Right ventricle myocardium inferior (tissue), 1 donor: ENCODE measurements at regions not wholly inside any gene's neighbourhood (a gene's known extent, or its start where the extent isn't known, plus 50 kb on each side); places are given as distances from the start of the nearest gene placed in this dataset.

Experiments used
- ATAC-seq: fragments of 200-7000 bp; cut with Tn5 transposase; one replicate; pipeline ENCODE4 v1.9.1; 2020; ENCODE audit warnings: mild to moderate bottlenecking, moderate library complexity
- DNase-seq: peaks from one replicate; pipeline ENCODE4 v3.0.0; 2021; ENCODE audit errors: missing footprints
- intact Hi-C: fragments of 100-400 bp; cut with DNase I; formaldehyde crosslinking; loops from one replicate; pipeline ENCODE4 v1.11.0; 2022
- donor health status: DM: no; HTN: yes; CAD: no; lungs with severe emphysema.

DNA sequence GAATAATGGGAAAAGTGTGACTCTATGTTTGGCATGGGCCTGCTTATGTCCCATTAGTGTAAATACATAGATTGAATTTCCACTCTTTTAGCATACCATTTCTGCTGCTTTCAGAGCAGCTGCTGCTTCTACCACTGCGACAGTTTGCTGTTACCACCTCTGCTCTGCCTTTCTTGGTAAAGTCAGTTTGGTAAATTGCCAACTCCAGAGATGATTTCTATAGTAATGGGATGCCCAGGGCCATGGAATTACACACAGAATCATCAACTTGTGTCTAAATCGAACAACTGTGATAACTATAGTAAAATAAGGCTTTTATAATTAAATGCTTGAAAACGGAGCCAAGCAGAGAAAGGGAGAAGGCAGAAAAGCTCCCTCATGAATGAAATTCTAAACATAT is 168.4 kb upstream of the VEPH1 start:
- intact Hi-C loops, result no loop called here
- DNase-seq, result no peak
- ATAC-seq, result no peak

DNA sequence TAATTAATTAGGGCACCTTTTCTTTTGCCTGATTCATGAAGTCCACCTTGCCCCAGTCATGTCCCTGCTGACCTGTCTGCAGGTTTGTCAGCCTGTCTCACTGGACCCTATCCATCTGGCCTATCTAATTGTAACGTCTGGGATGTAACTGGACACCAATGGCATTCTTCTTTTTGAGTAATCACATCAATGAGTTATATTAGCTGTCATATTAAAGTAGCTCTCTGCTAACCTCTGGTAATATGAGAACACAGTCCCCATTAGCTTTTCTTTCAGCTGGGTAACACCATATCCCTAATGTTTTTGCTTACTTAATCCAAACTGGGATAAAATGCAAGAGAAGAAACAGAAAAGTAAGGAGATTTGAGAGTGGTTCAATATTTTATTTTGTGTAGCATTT is 166.2 kb upstream of the VEPH1 start:
- intact Hi-C loops, result no loop called here
- ATAC-seq (no peak), DNase-seq (no peak)

- intact Hi-C loops, result no loop called here
- ATAC-seq (no peak), DNase-seq (no peak)
Measured at GRCh38 chr3:157667493-157667892, 164.3 kb upstream of the VEPH1 start.

GRCh38 chr3:157662171-157662570 is 159.0 kb upstream of the VEPH1 start:
- DNase-seq (no peak), ATAC-seq (no peak)
- intact Hi-C loops, result no loop called here

DNA sequence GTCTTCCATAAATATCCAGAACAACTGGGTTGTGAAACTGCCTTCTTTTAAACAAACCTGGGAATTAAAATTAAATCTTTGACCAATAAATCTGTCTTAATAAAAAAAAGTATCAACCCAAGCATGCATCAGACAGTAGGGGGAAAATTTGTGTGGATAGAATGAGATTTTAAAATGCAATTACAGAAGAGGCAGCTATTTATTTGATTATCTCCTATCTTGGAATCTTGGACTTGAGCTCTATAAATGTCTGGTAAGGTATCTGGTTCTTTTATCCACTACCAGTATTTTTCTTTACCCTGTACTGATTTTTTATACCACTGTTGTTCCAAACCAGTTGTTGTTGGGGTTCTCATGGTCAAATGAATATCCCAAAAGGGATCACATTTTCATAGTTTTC is 157.6 kb upstream of the VEPH1 start:
- intact Hi-C loops, result no loop called here

GRCh38 chr3:157652366-157652765 is 149.2 kb upstream of the VEPH1 start:
- intact Hi-C loops, result no loop called here
- no peak for DNase-seq
- ATAC-seq, result no peak

More for the DNA sequence above, 157.6 kb upstream of the VEPH1 start:
- DNase-seq, result no peak
- ATAC-seq, result no peak

DNA sequence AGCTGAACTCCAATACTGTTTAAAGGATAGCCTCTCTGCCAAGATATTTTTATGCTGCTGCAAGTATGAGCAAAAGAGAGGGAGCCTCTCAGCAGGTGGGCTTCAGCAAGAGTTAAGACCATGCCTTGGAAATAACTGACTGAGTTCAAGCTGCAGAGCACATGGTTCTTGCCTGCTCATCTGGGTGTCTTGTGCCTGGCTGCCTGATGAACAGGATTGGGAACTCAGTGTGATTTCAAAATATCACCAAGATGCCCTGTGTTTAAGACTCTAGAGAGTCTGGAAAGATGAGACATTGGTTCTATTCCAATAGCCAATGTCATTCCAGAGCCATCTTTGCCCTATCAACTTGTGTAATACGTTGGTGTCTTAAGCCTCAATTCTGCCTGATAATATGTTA is 147.5 kb upstream of the VEPH1 start:
- no peak for DNase-seq
- intact Hi-C loops, result no loop called here
- no peak for ATAC-seq

GRCh38 chr3:157650172-157650571 is 147.0 kb upstream of the VEPH1 start:
- intact Hi-C loops, result no loop called here
- no peak for ATAC-seq
- no peak for DNase-seq

DNA sequence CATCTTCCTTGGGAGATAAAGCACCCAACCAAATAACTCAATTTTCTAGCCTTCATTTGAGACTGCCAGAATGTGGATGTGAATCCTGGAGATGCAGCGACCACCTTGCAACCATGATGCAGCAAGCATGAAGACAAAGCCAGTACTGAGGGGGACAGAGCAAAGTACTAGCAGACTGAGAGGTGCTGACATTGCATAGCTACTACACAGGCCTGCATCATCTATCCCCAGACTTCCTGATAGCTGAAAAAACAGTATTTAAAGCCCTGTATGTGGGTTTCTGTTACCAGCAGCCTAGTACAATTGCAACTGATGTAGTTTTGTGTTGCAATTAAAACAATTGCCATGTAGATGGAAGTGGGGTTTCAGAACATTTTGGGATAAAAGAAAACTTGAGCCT is 146.3 kb upstream of the VEPH1 start:
- DNase-seq (no peak), ATAC-seq (no peak)
- intact Hi-C loops, result no loop called here

- ATAC-seq (no peak), DNase-seq (no peak)
- intact Hi-C loops, result no loop called here
Measured at GRCh38 chr3:157647820-157648219, 144.6 kb upstream of the VEPH1 start.

DNA sequence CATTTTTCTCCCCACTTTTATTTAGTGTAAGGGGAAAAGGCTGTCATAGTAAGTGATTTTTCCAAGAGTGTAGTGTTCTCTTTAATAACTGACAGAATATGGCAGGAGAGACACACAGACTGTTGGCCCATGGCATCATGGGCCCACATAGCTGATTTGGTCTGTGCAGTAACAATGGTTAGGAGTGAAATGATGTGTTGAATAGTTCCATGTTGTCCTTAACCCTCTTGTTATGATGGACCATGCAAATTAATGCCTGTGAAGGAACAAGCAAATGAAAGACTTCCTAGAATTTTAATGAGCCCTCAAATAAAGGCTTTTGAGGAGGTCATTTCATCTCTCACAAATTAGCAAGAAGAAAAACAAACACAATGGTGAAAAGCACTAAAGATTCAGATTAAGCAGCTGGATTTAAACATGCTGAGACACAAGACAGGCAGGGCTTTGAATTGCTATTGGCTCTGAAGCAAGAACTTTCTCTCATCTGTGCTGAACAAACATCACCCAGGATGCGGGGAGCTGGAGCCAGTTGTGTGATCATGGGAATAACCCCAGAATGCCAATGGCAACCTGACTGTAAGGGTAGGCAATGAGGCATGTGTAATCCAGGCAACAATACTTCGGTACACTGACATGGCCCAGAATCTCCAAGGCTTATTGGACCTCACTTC is 136.7 kb upstream of the VEPH1 start:
- DNase-seq, result no peak
- intact Hi-C loops, result no loop called here
- no peak for ATAC-seq

- intact Hi-C loops, result no loop called here
- DNase-seq (no peak), ATAC-seq (no peak)
Measured at GRCh38 chr3:157637866-157638265, 134.7 kb upstream of the VEPH1 start.

DNA sequence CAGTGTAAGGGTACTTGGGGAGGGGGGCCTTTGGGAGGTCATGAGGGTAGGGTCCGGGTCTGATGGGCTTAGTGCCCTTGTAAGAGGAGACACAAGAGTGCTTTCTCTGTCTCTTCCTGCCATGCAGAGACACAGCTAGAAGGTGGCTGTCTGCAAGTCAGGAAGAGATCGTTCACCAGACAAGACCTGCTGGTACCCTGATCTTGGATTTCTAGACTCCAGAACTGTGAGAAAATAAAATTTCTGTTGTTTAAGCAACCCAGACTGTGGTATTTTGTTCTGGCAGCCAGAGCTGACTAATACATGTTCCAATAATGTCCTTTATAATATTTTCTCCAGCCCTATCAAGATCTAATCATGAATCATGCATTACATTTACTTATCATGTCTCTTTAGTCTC is 130.0 kb upstream of the VEPH1 start:
- DNase-seq (no peak), ATAC-seq (no peak)
- intact Hi-C loops, result no loop called here

DNA sequence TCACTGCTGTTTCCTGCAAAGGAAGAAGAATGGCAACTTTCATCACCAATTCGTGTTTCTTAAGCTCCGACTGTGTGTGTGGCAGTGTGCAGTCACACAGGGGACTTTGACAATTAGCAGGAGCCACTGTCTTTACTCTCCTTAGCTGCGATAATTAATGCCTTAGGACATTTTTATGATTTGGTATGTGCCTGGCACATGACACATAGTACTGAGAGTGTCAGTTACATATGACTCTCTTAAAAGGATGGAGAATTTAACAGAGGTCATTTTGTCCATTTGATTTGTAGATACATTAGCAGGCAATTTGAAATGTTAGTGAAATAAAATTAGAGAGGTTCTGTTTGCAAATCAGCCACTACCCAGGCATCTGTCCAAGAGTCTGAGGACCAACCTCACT is 128.9 kb upstream of the VEPH1 start:
- DNase-seq, result no peak
- no peak for ATAC-seq
- intact Hi-C loops, result no loop called here

- intact Hi-C loops, result no loop called here
- ATAC-seq, result no peak
- DNase-seq, result no peak
Measured at GRCh38 chr3:157631478-157631877, 128.3 kb upstream of the VEPH1 start.

GRCh38 chr3:157626817-157627216 is 123.6 kb upstream of the VEPH1 start:
- intact Hi-C loops, result no loop called here
- DNase-seq (no peak), ATAC-seq (no peak)

- no peak for ATAC-seq
- intact Hi-C loops, result no loop called here
- no peak for DNase-seq
Measured at GRCh38 chr3:157624801-157625200, 121.6 kb upstream of the VEPH1 start.

DNA sequence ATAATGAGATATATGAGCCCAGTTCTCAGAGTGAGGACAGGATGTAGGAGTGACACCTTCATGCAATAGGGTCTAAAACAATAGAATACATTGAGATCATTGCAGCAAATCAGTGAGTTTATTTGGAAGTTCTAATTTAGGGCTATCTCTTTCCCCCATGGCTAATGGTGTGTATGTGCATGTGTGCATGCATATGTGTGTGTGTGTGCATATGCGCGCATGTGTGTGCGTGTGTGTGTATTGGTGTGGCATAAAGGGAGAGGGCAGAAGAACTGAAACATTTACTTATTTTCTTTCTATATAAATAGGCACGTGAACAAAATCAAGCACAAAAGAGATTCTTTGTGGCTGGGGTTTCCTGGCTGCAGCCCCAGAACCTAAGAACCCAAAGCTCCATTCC is 115.7 kb upstream of the VEPH1 start:
- DNase-seq, result no peak
- intact Hi-C loops, result loop anchor here (2.0 kb wide), 1 partner anchor 914 kb away; no protein-coding TSS in a partner anchor
- no peak for ATAC-seq

DNA sequence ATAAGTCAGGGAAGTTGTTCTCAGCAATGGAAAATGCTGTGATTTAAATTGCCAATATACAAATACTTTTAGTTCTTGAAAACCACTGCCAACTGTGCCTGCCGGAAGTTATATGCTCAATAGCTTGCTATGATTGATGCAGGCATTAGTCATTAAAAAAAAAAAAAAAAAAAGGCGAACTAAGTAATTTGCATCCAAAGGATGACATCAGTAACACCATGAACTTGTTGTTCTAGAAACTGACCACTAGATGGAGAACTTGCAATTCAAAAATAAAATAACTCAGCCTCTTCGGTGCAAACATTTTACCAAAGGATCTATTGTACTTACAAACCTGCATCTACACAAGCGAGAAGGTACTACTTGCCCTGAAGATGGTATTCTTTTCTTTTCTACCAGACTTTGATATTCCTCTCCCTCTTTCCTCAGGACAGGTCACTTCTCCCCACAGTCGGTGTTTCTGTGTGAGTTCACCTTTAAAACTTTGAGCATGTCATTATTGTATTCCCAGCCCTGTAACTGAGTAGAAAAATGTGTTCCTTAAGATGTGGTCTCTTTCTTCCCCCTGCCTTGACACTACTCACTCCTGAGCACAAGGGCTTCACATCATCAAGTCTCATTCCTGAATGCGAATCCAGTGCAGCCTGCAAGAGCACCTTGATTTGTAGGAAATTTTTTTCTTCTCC is 115.0 kb upstream of the VEPH1 start:
- intact Hi-C loops, result loop anchor here (2.0 kb wide), 1 partner anchor 915 kb away; no protein-coding TSS in a partner anchor
- no peak for ATAC-seq
- no peak for DNase-seq

GRCh38 chr3:157614896-157615295 is 111.7 kb upstream of the VEPH1 start:
- intact Hi-C loops, result no loop called here
- no peak for ATAC-seq
- no peak for DNase-seq
